H1 (cell line): ENCODE measurements at regions not wholly inside any gene's neighbourhood (a gene's known extent, or its start where the extent isn't known, plus 50 kb on each side); places are given as distances from the start of the nearest gene placed in this dataset.

Experiments
- CTBP2 ChIP-seq: IDR thresholded peaks from 2 replicates; pipeline ENCODE4 v1.7.0; 2011; ENCODE audit warnings: borderline replicate concordance, mild to moderate bottlenecking, moderate library complexity, mixed read lengths, low read length; ENCODE audit not compliant: insufficient read depth, insufficient read length
- CTCF ChIP-seq, 3 experiments: IDR thresholded peaks; 1 replicate in 2 of 3; 2 replicates in 1 of 3; pipeline versions ENCODE4 v1.5.1 to v1.6.1; 2011; ENCODE audit warnings: low read length in 3 of 3, mild to moderate bottlenecking in 3 of 3, inconsistent platforms in 2 of 3, low read depth in 1 of 3, moderate library complexity in 1 of 3; ENCODE audit not compliant: insufficient read depth in 1 of 3; ENCODE audit errors: control extremely low read depth in 1 of 3
- EP300 ChIP-seq, 2 experiments: IDR thresholded peaks; 1 replicate in 1 of 2; 2 replicates in 1 of 2; pipeline ENCODE4 v1.6.1; 2011 to 2012; ENCODE audit warnings: low read depth in 2 of 2, low read length in 2 of 2, mild to moderate bottlenecking in 2 of 2, borderline replicate concordance in 1 of 2, inconsistent platforms in 1 of 2, moderate library complexity in 1 of 2
- EZH2 ChIP-seq: fragments of 200-600 bp; sonication (generic); IDR thresholded peaks from 2 replicates; pipeline ENCODE4 v1.7.1; 2012; ENCODE audit warnings: low read depth, mild to moderate bottlenecking, moderate library complexity, low read length, inconsistent platforms; ENCODE audit not compliant: severe bottlenecking
- POLR2A ChIP-seq, 2 experiments: IDR thresholded peaks; 1 replicate in 1 of 2; 2 replicates in 1 of 2; pipeline ENCODE4 v1.6.1; 2011; ENCODE audit warnings: low read depth in 2 of 2, low read length in 2 of 2, mild to moderate bottlenecking in 2 of 2; ENCODE audit errors: control extremely low read depth in 1 of 2
- TAF1 ChIP-seq: IDR thresholded peaks from 2 replicates; pipeline ENCODE4 v1.6.1; 2011; ENCODE audit warnings: mild to moderate bottlenecking, low read depth, low read length
- USF2 ChIP-seq: IDR thresholded peaks from 2 replicates; pipeline ENCODE4 v1.6.1; 2011; ENCODE audit warnings: low read length, improper control_type of control experiment

- TF ChIP-seq USF2 = no peak
- TF ChIP-seq CTCF (IDR thresholded peaks at IDR 0.05; ENCODE audit: control extremely low read depth in 1 of 3, insufficient read depth in 1 of 3, low read depth in 1 of 3, low read length in 3 of 3) = no peak
- TF ChIP-seq POLR2A (IDR thresholded peaks at IDR 0.05; ENCODE audit: control extremely low read depth in 1 of 2, low read depth in 2 of 2, low read length in 2 of 2) = no peak
- TF ChIP-seq CTBP2 = no peak
- no peak for TF ChIP-seq EZH2
- TF ChIP-seq EP300 (IDR thresholded peaks at IDR 0.05; ENCODE audit: borderline replicate concordance in 1 of 2, low read depth in 2 of 2, low read length in 2 of 2) = no peak
- no peak for TF ChIP-seq TAF1
Measured at GRCh38 chr2:236366397-236366796, 102.2 kb upstream of the ASB18 start.
